Mesodermal cell (in vitro differentiated cells): ENCODE measurements at regions not wholly inside any gene's neighbourhood (a gene's known extent, or its start where the extent isn't known, plus 50 kb on each side); places are given as distances from the start of the nearest gene placed in this dataset.
"Not testable (repeated sequence)": the region's sequence is repeated elsewhere in the genome, so short reads cannot be mapped to it uniquely, and the experiment has no call there.

Experiments
- H3K27ac ChIP-seq: 2 replicates; pipeline ENCODE4 v1.7.0; 2013; ENCODE audit warnings: mild to moderate bottlenecking, low read depth, low read length, moderate library complexity; ENCODE audit not compliant: severe bottlenecking
- H3K36me3 ChIP-seq: 2 replicates; pipeline ENCODE4 v1.7.1; 2013; ENCODE audit warnings: mild to moderate bottlenecking, low read length, moderate library complexity; ENCODE audit not compliant: control insufficient read depth, insufficient read depth
- H3K4me1 ChIP-seq: one replicate; pipeline ENCODE4 v1.7.1; 2013; ENCODE audit warnings: mild to moderate bottlenecking, low read length; ENCODE audit not compliant: insufficient read depth, control insufficient read depth, poor library complexity, severe bottlenecking
- H3K4me3 ChIP-seq: 2 replicates; pipeline ENCODE4 v1.7.0; 2013; ENCODE audit warnings: low read length, control low read depth, mild to moderate bottlenecking; ENCODE audit not compliant: insufficient read depth, poor library complexity, severe bottlenecking; ENCODE audit errors: extremely low read depth
- H3K9me3 ChIP-seq: 2 replicates; pipeline ENCODE4 v1.7.1; 2013; ENCODE audit warnings: mild to moderate bottlenecking, low read length, moderate library complexity; ENCODE audit not compliant: control insufficient read depth
- WGBS, 2 experiments: methylation state at CpG; one replicate each; pipeline ENCODE4 v1.1.5; 2013; ENCODE audit warnings: missing lambda C conversion rate in 2 of 2; ENCODE audit not compliant: insufficient coverage in 2 of 2; 5-methylcytosine and 5-hydroxymethylcytosine counted together

DNA sequence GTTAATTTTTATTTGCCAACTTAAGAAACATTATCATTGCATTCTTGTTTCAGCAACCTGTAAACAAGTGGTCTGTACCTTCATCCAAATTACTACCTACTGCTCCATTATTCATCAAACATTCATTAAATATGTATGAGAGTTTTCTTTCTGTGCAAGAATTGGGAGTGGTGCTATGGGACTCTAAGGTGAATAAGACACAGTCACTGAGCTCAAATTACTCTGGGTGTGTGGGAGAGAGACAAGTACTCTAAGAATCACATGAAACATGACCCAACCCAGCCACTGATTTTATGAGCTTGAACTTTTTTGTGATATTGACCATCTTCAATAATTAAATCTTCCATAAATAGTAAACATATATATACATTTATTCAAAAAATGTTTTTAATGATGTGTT lies 227.2 kb upstream of the TP63 start:
- H3K9me3 ChIP-seq: no peaks in the 10 kb centered on the region
- no peaks in the 10 kb centered on the region for H3K4me1 ChIP-seq
- H3K36me3 ChIP-seq: no peaks in the 10 kb centered on the region
- no peak overlapping the region for H3K27ac ChIP-seq
- no peak overlapping the region for H3K4me3 ChIP-seq

- no peaks in the 10 kb centered on the region for H3K4me1 ChIP-seq
- WGBS, 2 experiments: 83% methylated on average over 2 of the region's 3 CpGs; no CpG with 5 or more reads in 1 of the 2 experiments
- no peaks in the 10 kb centered on the region for H3K9me3 ChIP-seq
- no peaks in the 10 kb centered on the region for H3K36me3 ChIP-seq
- no peak overlapping the region for H3K27ac ChIP-seq
- H3K4me3 ChIP-seq: no peak overlapping the region
Measured at GRCh38 chr3:189404797-189405484, 226.2 kb upstream of the TP63 start.

GRCh38 chr3:189406148-189406547 lies 225.0 kb upstream of the TP63 start:
- WGBS, 2 experiments: 100% methylated on average over 1 of the region's 1 CpG
- H3K4me1 ChIP-seq: no peaks in the 10 kb centered on the region
- H3K9me3 ChIP-seq: no peaks in the 10 kb centered on the region
- H3K4me3 ChIP-seq: no peak overlapping the region
- H3K27ac ChIP-seq: no peak overlapping the region
- no peaks in the 10 kb centered on the region for H3K36me3 ChIP-seq

- no peaks in the 10 kb centered on the region for H3K9me3 ChIP-seq
- 100% methylated on average over 1 of the region's 1 CpG; no CpG with 5 or more reads in 1 of the 2 experiments for WGBS, 2 experiments
- H3K27ac ChIP-seq: no peak overlapping the region
- H3K4me1 ChIP-seq: no peaks in the 10 kb centered on the region
- no peak overlapping the region for H3K4me3 ChIP-seq
- no peaks in the 10 kb centered on the region for H3K36me3 ChIP-seq
Measured at GRCh38 chr3:189410522-189410921, 220.7 kb upstream of the TP63 start.

- Histone ChIP-seq H3K27ac (no peak overlapping the region), H3K36me3 (no peaks in the 10 kb centered on the region), H3K9me3 (no peaks in the 10 kb centered on the region), H3K4me1 (no peaks in the 10 kb centered on the region), H3K4me3 (no peak overlapping the region)
- 83% methylated on average over 1 of the region's 3 CpGs; no CpG with 5 or more reads in 1 of the 2 experiments for WGBS, 2 experiments
Measured at GRCh38 chr3:189419038-189419437, 212.2 kb upstream of the TP63 start.

- WGBS, 2 experiments: no CpG with 5 or more reads among the region's 1 CpG
- H3K9me3 ChIP-seq: no peaks in the 10 kb centered on the region
- no peaks in the 10 kb centered on the region for H3K4me1 ChIP-seq
- H3K36me3 ChIP-seq: no peaks in the 10 kb centered on the region
- no peak overlapping the region for H3K4me3 ChIP-seq
- H3K27ac ChIP-seq: no peak overlapping the region
Measured at GRCh38 chr3:189419683-189420082, 211.5 kb upstream of the TP63 start.

GRCh38 chr3:189424922-189425321 lies 206.3 kb upstream of the TP63 start:
- Histone ChIP-seq H3K4me1 (no peaks in the 10 kb centered on the region), H3K36me3 (no peaks in the 10 kb centered on the region), H3K27ac (no peak overlapping the region), H3K4me3 (no peak overlapping the region), H3K9me3 (no peaks in the 10 kb centered on the region)
- whole genome bisulfite sequencing, 2 experiments: 100% methylated on average over 1 of the region's 2 CpGs; no CpG with 5 or more reads in 1 of the 2 experiments

- no peak overlapping the region for H3K27ac ChIP-seq
- no CpG with 5 or more reads among the region's 1 CpG for WGBS, 2 experiments
- H3K36me3 ChIP-seq: no peaks in the 10 kb centered on the region
- H3K9me3 ChIP-seq: no peaks in the 10 kb centered on the region
- no peaks in the 10 kb centered on the region for H3K4me1 ChIP-seq
- no peak overlapping the region for H3K4me3 ChIP-seq
Measured at GRCh38 chr3:189429019-189429418, 202.2 kb upstream of the TP63 start.

DNA sequence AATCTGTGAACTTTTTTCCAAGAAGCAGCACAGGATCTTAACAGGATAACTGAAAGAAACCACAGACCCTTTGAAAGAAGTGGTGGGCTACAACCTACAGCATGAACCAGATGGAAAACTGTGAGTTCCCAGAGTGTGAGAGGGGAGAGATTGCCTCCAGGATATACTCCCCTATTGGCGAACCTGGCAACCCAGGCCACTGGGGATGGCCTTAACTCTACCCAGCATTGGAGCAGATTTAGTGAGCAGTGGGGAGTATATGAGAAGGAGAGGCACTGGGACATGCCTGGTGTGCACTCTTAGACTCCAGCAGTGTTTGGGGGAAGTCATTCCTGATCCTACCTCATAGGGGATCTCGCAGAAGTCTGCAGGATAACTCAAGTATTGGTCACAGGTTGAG lies 201.0 kb upstream of the TP63 start:
- Histone ChIP-seq H3K27ac (no peak overlapping the region), H3K9me3 (no peaks in the 10 kb centered on the region), H3K4me1 (no peaks in the 10 kb centered on the region), H3K36me3 (no peaks in the 10 kb centered on the region), H3K4me3 (no peak overlapping the region)
- 100% methylated on average over 1 of the region's 2 CpGs for WGBS, 2 experiments

GRCh38 chr3:189442257-189442656 lies 188.9 kb upstream of the TP63 start:
- H3K36me3 ChIP-seq, H3K4me3 ChIP-seq, H3K27ac ChIP-seq, H3K4me1 ChIP-seq, H3K9me3 ChIP-seq: not testable (repeated sequence)
- 84 to 94% methylated on average over 8 to 10 of the region's 10 CpGs for WGBS, 2 experiments

GRCh38 chr3:189446959-189447560 lies 184.1 kb upstream of the TP63 start:
- Histone ChIP-seq H3K36me3 (no peaks in the 10 kb centered on the region), H3K27ac (no peak overlapping the region), H3K4me1 (no peaks in the 10 kb centered on the region), H3K9me3 (no peaks in the 10 kb centered on the region), H3K4me3 (no peak overlapping the region)
- no CpG with 5 or more reads among the region's 3 CpGs for WGBS, 2 experiments
